Breast epithelium (tissue), 3 donors: ENCODE measurements at regions not wholly inside any gene's neighbourhood (a gene's known extent, or its start where the extent isn't known, plus 50 kb on each side); places are given as distances from the start of the nearest gene placed in this dataset.

ENCODE experiments used
- CTCF ChIP-seq, 3 donors: fragments of 450-650 bp; IDR thresholded peaks; one replicate each; pipeline ENCODE4 v1.5.1; 2016 to 2017; ENCODE audit warnings: antibody characterized with exemption in 3 of 3, mild to moderate bottlenecking in 3 of 3, moderate library complexity in 3 of 3
- POLR2A ChIP-seq: fragments of 450-650 bp; IDR thresholded peaks from one replicate; pipeline ENCODE4 v1.6.1; 2016; ENCODE audit warnings: antibody characterized with exemption, mild to moderate bottlenecking, moderate library complexity

GRCh38 chr14:26138764-26139445 is 458.9 kb downstream of the NOVA1 start:
- TF ChIP-seq CTCF (IDR thresholded peaks at IDR 0.05) (no peak), POLR2A (no peak)
